SK-N-SH (cell line): ENCODE measurements at regions not wholly inside any gene's neighbourhood (a gene's known extent, or its start where the extent isn't known, plus 50 kb on each side); places are given as distances from the start of the nearest gene placed in this dataset.
"Not testable (repeated sequence)": the region's sequence is repeated elsewhere in the genome, so short reads cannot be mapped to it uniquely, and the experiment has no call there.

Experiments
- CTCF ChIA-PET: fragments of 300-600, 350-600 bp; formaldehyde crosslinking; extraction: SDS; loops from one replicate; lab custom pipeline; 2021; lab: Yijun Ruan, JAX
- POLR2A ChIA-PET: fragments of 350-600 bp; sonication (Branson Sonifier 250); formaldehyde crosslinking; extraction: SDS; loops from one replicate; lab custom pipeline; 2020; ENCODE audit warnings: antibody characterized with exemption, inconsistent platforms; lab: Yijun Ruan, JAX
- DNase-seq: peaks from one replicate; pipeline ENCODE4 v3.0.0; 2012
- H2AFZ ChIP-seq: fragments of 200-600 bp; sonication (generic); 2 replicates; pipeline ENCODE4 v1.8.1; 2016; ENCODE audit warnings: antibody characterized with exemption, mild to moderate bottlenecking, low read depth
- H3F3A ChIP-seq: fragments of 200-600 bp; sonication (generic); replicated peaks from 2 replicates; pipeline ENCODE3; 2016; ENCODE audit warnings: antibody characterized with exemption, mild to moderate bottlenecking; ENCODE audit not compliant: insufficient read depth
- H3K27ac ChIP-seq, 2 experiments: fragments of 200-500 bp in 1 of 2; fragments of 200-600 bp in 1 of 2; sonication (Bioruptor generic) in 1 of 2; sonication (generic), shearing (Covaris generic) in 1 of 2; 2 replicates each; pipeline versions ENCODE4 v1.5.1 to v1.6.1; 2014 to 2016; ENCODE audit warnings: low read depth in 2 of 2, inconsistent platforms in 1 of 2, low read length in 1 of 2, mild to moderate bottlenecking in 1 of 2, mixed read lengths in 1 of 2
- H3K27me3 ChIP-seq: fragments of 200-600 bp; sonication (generic), shearing (Covaris generic); 2 replicates; pipeline ENCODE4 v1.6.1; 2016; ENCODE audit warnings: mixed run types; ENCODE audit not compliant: insufficient read depth
- H3K36me3 ChIP-seq, 2 experiments: fragments of 200-500 bp in 1 of 2; fragments of 200-600 bp in 1 of 2; sonication (Bioruptor generic) in 1 of 2; sonication (generic) in 1 of 2; replicated peaks in 1 of 2; 2 replicates each; pipeline versions ENCODE3 to v1.5.1; 2014 to 2016; ENCODE audit warnings: low read length in 1 of 2, mild to moderate bottlenecking in 1 of 2; ENCODE audit not compliant: insufficient read depth in 2 of 2, control insufficient read depth in 1 of 2
- H3K4me1 ChIP-seq, 2 experiments: fragments of 200-500 bp in 1 of 2; fragments of 200-600 bp in 1 of 2; sonication (Bioruptor generic) in 1 of 2; sonication (generic), shearing (Covaris generic) in 1 of 2; 2 replicates each; pipeline versions ENCODE4 v1.5.1 to v1.6.1; 2014 to 2016; ENCODE audit warnings: low read depth in 1 of 2, low read length in 1 of 2, mixed run types in 1 of 2; ENCODE audit not compliant: insufficient read depth in 2 of 2, control insufficient read depth in 1 of 2
- H3K4me2 ChIP-seq: fragments of 200-600 bp; sonication (generic), shearing (Covaris generic); 2 replicates; pipeline ENCODE4 v1.6.1; 2017; ENCODE audit warnings: mixed run types
- H3K4me3 ChIP-seq, 2 experiments: fragments of 200-500 bp in 1 of 2; fragments of 200-600 bp in 1 of 2; sonication (Bioruptor generic) in 1 of 2; sonication (generic), shearing (Covaris generic) in 1 of 2; 2 replicates each; pipeline versions ENCODE4 v1.5.1 to v1.8.1; 2014 to 2016; ENCODE audit warnings: low read depth in 2 of 2, inconsistent platforms in 1 of 2, low read length in 1 of 2, mild to moderate bottlenecking in 1 of 2, mixed read lengths in 1 of 2, moderate library complexity in 1 of 2
- H3K79me2 ChIP-seq: fragments of 200-600 bp; sonication (generic); 2 replicates; pipeline ENCODE4 v1.8.1; 2017; ENCODE audit warnings: mild to moderate bottlenecking; ENCODE audit not compliant: insufficient read depth
- H3K9ac ChIP-seq: fragments of 200-600 bp; sonication (generic); 2 replicates; pipeline ENCODE4 v1.6.1; 2017; ENCODE audit warnings: mixed run types
- H3K9me2 ChIP-seq: fragments of 200-600 bp; sonication (generic); 2 replicates; pipeline ENCODE4 v1.6.1; 2017; ENCODE audit warnings: mixed run types
- H3K9me3 ChIP-seq: fragments of 200-600 bp; sonication (generic); 2 replicates; pipeline ENCODE4 v1.6.1; 2017; ENCODE audit warnings: mixed run types, mild to moderate bottlenecking, moderate library complexity
- H4K20me1 ChIP-seq: fragments of 200-600 bp; sonication (generic); 2 replicates; pipeline ENCODE4 v1.6.1; 2017; ENCODE audit warnings: mild to moderate bottlenecking, mixed run types; ENCODE audit not compliant: insufficient read depth
- CTCF ChIP-seq: fragments of 200-600 bp; sonication (generic); IDR thresholded peaks from 2 replicates; pipeline ENCODE4 v1.6.1; 2017; ENCODE audit warnings: antibody characterized with exemption, mild to moderate bottlenecking, moderate library complexity
- EP300 ChIP-seq, 2 experiments: IDR thresholded peaks; 2 replicates each; pipeline versions ENCODE4 v1.4.0 to v1.6.1; 2012; ENCODE audit warnings: borderline replicate concordance in 1 of 2, low read depth in 1 of 2, low read length in 1 of 2
- FOSL2 ChIP-seq: IDR thresholded peaks from 2 replicates; pipeline ENCODE4 v1.4.0; 2012; ENCODE audit warnings: low read depth, mild to moderate bottlenecking, moderate library complexity, borderline replicate concordance
- FOXJ3 ChIP-seq: sonication (generic); formaldehyde crosslinking; IDR thresholded peaks from 2 replicates; pipeline ENCODE4 v1.5.1; 2020; ENCODE audit warnings: mild to moderate bottlenecking, missing genetic modification reagents
- GABPA ChIP-seq: IDR thresholded peaks from 2 replicates; pipeline ENCODE4 v1.4.0; 2012; ENCODE audit warnings: low read depth, mild to moderate bottlenecking
- IRF3 ChIP-seq: fragments of 150-350 bp; IDR thresholded peaks from 2 replicates; pipeline ENCODE4 v1.6.1; 2016; ENCODE audit warnings: mild to moderate bottlenecking, low read depth, low read length
- MAX ChIP-seq: IDR thresholded peaks from 2 replicates; pipeline ENCODE4 v1.4.0; 2012; ENCODE audit warnings: low read depth
- MXI1 ChIP-seq: IDR thresholded peaks from 2 replicates; pipeline ENCODE4 v1.6.1; 2012; ENCODE audit warnings: mild to moderate bottlenecking, low read depth, low read length, improper control_type of control experiment
- NFIC ChIP-seq: IDR thresholded peaks from 2 replicates; pipeline ENCODE4 v1.4.0; 2012; ENCODE audit warnings: borderline replicate concordance
- NRF1 ChIP-seq: IDR thresholded peaks from 2 replicates; pipeline ENCODE4 v1.6.1; 2012; ENCODE audit warnings: low read depth, mild to moderate bottlenecking, low read length
- POLR2AphosphoS5 ChIP-seq: IDR thresholded peaks from 2 replicates; pipeline ENCODE4 v1.6.1; 2012; ENCODE audit warnings: low read depth, low read length
- REST ChIP-seq: IDR thresholded peaks from 2 replicates; pipeline ENCODE4 v1.6.1; 2012; ENCODE audit warnings: mild to moderate bottlenecking, low read depth, low read length, moderate library complexity
- RFX5 ChIP-seq: IDR thresholded peaks from 2 replicates; pipeline ENCODE4 v1.6.1; 2012; ENCODE audit warnings: mild to moderate bottlenecking, improper control_type of control experiment, low read length
- RXRA ChIP-seq: IDR thresholded peaks from 2 replicates; pipeline ENCODE4 v1.4.0; 2012; ENCODE audit warnings: low read depth, mild to moderate bottlenecking, borderline replicate concordance
- SIN3A ChIP-seq: IDR thresholded peaks from 2 replicates; pipeline ENCODE4 v1.6.1; 2012; ENCODE audit warnings: low read depth, mild to moderate bottlenecking, low read length, moderate library complexity, borderline replicate concordance
- TAF1 ChIP-seq: IDR thresholded peaks from 2 replicates; pipeline ENCODE4 v1.6.1; 2012; ENCODE audit warnings: low read depth, mild to moderate bottlenecking, low read length, moderate library complexity, borderline replicate concordance
- TCF12 ChIP-seq: IDR thresholded peaks from 2 replicates; pipeline ENCODE4 v1.4.0; 2012
- USF2 ChIP-seq: fragments of 150-350 bp; IDR thresholded peaks from 2 replicates; pipeline ENCODE4 v1.6.1; 2017; ENCODE audit warnings: antibody characterized with exemption, low read length, low read depth, borderline replicate concordance
- YY1 ChIP-seq: IDR thresholded peaks from 2 replicates; pipeline ENCODE4 v1.4.0; 2012; ENCODE audit warnings: low read depth, mild to moderate bottlenecking
- ZBTB33 ChIP-seq: IDR thresholded peaks from 2 replicates; pipeline ENCODE4 v1.4.0; 2012; ENCODE audit warnings: low read depth, borderline replicate concordance
- WGBS: methylation state at CpG from one replicate; pipeline ENCODE4 v1.1.6; 2017; ENCODE audit warnings: low lambda C conversion rate; 5-methylcytosine and 5-hydroxymethylcytosine counted together

GRCh38 chr5:92939428-92939827, 641.6 kb downstream of the NR2F1-AS1 start:
- Histone ChIP-seq H3K9ac (no peak overlapping the region), H3K9me3 (no peaks in the 10 kb centered on the region), H3K4me1 (peaks cover 0 to 4% of the 10 kb centered on the region in 2 experiments; a peak in 3 of 4 replicates), H3F3A (no peaks in the 10 kb centered on the region), H4K20me1 (no peaks in the 10 kb centered on the region), H2AFZ (no peak overlapping the region), H3K79me2 (no peaks in the 10 kb centered on the region), H3K27me3 (no peaks in the 10 kb centered on the region), H3K27ac (no peak overlapping the region), H3K9me2 (no peaks in the 10 kb centered on the region), H3K4me3 (no peak overlapping the region), H3K36me3 (no peaks in the 10 kb centered on the region), H3K4me2 (no peak overlapping the region)
- no peak for DNase-seq
- ChIA-PET CTCF (no interaction called here), POLR2A (no interaction called here)
- 73% methylated on average over 4 of the region's 4 CpGs for WGBS
- TF ChIP-seq FOSL2 (no peak), FOXJ3 (CRISPR knock-in tag) (no peak), RXRA (no peak), YY1 (no peak), MXI1 (no peak), TAF1 (no peak), MAX (no peak), GABPA (no peak), USF2 (no peak), SIN3A (no peak), CTCF (no peak), NFIC (no peak), ZBTB33 (no peak), POLR2AphosphoS5 (no peak), RFX5 (no peak), TCF12 (no peak), REST (no peak), EP300 (IDR thresholded peaks at IDR 0.05; ENCODE audit: borderline replicate concordance in 1 of 2, low read depth in 1 of 2, low read length in 1 of 2) (no peak), IRF3 (no peak), NRF1 (no peak)

- CTCF ChIA-PET, H3K4me1 ChIP-seq, H3K9me3 ChIP-seq, H3K4me2 ChIP-seq, H3K9ac ChIP-seq, H4K20me1 ChIP-seq, H3K9me2 ChIP-seq, H3K27me3 ChIP-seq, DNase-seq, POLR2A ChIA-PET, H3K79me2 ChIP-seq, H2AFZ ChIP-seq, H3K36me3 ChIP-seq, H3K27ac ChIP-seq, H3F3A ChIP-seq, H3K4me3 ChIP-seq: not testable (repeated sequence)
- 49% methylated on average over 2 of the region's 2 CpGs for WGBS
Measured at GRCh38 chr5:92937396-92937795, 643.6 kb downstream of the NR2F1-AS1 start.
